SK-N-SH treated with all-trans-retinoic acid at 6 μM for 48 hours (cell line): ENCODE measurements at regions not wholly inside any gene's neighbourhood (a gene's known extent, or its start where the extent isn't known, plus 50 kb on each side); places are given as distances from the start of the nearest gene placed in this dataset.

Experiments
- ATAC-seq: fragments of 200-7000 bp; cut with Tn5 transposase; 3 replicates; pipeline ENCODE4 v1.9.1; 2020; ENCODE audit warnings: mild to moderate bottlenecking, moderate library complexity
- ARNTL ChIP-seq: fragments of 450-650 bp; formaldehyde crosslinking; IDR thresholded peaks from 2 replicates; pipeline ENCODE4 v1.5.0; 2020; ENCODE audit warnings: low read depth, mild to moderate bottlenecking, moderate library complexity, borderline replicate concordance
- BACH2 ChIP-seq: fragments of 250-450 bp; sonication (Bioruptor Pico); IDR thresholded peaks from 2 replicates; pipeline ENCODE4 v1.9.0; 2021; ENCODE audit warnings: mild to moderate bottlenecking, borderline replicate concordance
- CREB5 ChIP-seq: fragments of 250-450 bp; sonication (Bioruptor Pico); IDR thresholded peaks from 2 replicates; pipeline ENCODE4 v1.5.1; 2020; ENCODE audit warnings: low read depth, mild to moderate bottlenecking, moderate library complexity
- CSDC2 ChIP-seq: fragments of 250-450 bp; sonication (Bioruptor Pico); IDR thresholded peaks from 2 replicates; pipeline ENCODE4 v1.5.0; 2020; ENCODE audit warnings: mild to moderate bottlenecking, moderate library complexity
- CSRNP3 ChIP-seq: fragments of 250-450 bp; sonication (Bioruptor Pico); IDR thresholded peaks from 2 replicates; pipeline ENCODE4 v1.5.1; 2021; ENCODE audit warnings: mild to moderate bottlenecking, moderate library complexity
- ESRRG ChIP-seq: fragments of 250-450 bp; sonication (Bioruptor Pico); IDR thresholded peaks from 2 replicates; pipeline ENCODE4 v1.6.1; 2021; ENCODE audit warnings: mild to moderate bottlenecking
- GLIS3 ChIP-seq: fragments of 250-450 bp; sonication (Bioruptor Pico); IDR thresholded peaks from 2 replicates; pipeline ENCODE4 v1.5.0; 2020; ENCODE audit warnings: mild to moderate bottlenecking, moderate library complexity
- ISL1 ChIP-seq: fragments of 250-450 bp; sonication (Bioruptor Pico); IDR thresholded peaks from 2 replicates; pipeline ENCODE4 v2.1.2; 2022; ENCODE audit warnings: mild to moderate bottlenecking, moderate library complexity
- OSR1 ChIP-seq: fragments of 250-450 bp; sonication (Bioruptor Pico); IDR thresholded peaks from 2 replicates; pipeline ENCODE4 v1.8.0; 2022; ENCODE audit warnings: moderate library complexity, mild to moderate bottlenecking, inconsistent platforms
- PATZ1 ChIP-seq: fragments of 250-450 bp; sonication (Bioruptor Pico); IDR thresholded peaks from 2 replicates; pipeline ENCODE4 v1.8.0; 2020; ENCODE audit warnings: mild to moderate bottlenecking, moderate library complexity, borderline replicate concordance
- PPARA ChIP-seq: fragments of 250-450 bp; sonication (Bioruptor Pico); IDR thresholded peaks from 2 replicates; pipeline ENCODE4 v1.5.0; 2020; ENCODE audit warnings: mild to moderate bottlenecking, borderline replicate concordance
- RARB ChIP-seq: fragments of 250-450 bp; sonication (Bioruptor Pico); IDR thresholded peaks from 2 replicates; pipeline ENCODE4 v1.8.0; 2021; ENCODE audit warnings: mild to moderate bottlenecking, moderate library complexity
- SNAI2 ChIP-seq: fragments of 250-450 bp; sonication (Bioruptor Pico); IDR thresholded peaks from 2 replicates; pipeline ENCODE4 v1.5.0; 2020; ENCODE audit warnings: mild to moderate bottlenecking, moderate library complexity
- TCF4 ChIP-seq: fragments of 250-450 bp; sonication (Bioruptor Pico); IDR thresholded peaks from 2 replicates; pipeline ENCODE4 v1.8.0; 2021; ENCODE audit warnings: mild to moderate bottlenecking, moderate library complexity, borderline replicate concordance
- TOX ChIP-seq: fragments of 250-450 bp; sonication (Bioruptor Pico); IDR thresholded peaks from 2 replicates; pipeline ENCODE4 v1.8.0; 2021; ENCODE audit warnings: mild to moderate bottlenecking, moderate library complexity, borderline replicate concordance
- TSHZ2 ChIP-seq: fragments of 250-450 bp; sonication (Bioruptor Pico); IDR thresholded peaks from 2 replicates; pipeline ENCODE4 v1.5.0; 2020; ENCODE audit warnings: mild to moderate bottlenecking, moderate library complexity
- ZC3H10 ChIP-seq: fragments of 250-450 bp; sonication (Bioruptor Pico); IDR thresholded peaks from 2 replicates; pipeline ENCODE4 v1.5.1; 2021; ENCODE audit warnings: mild to moderate bottlenecking, moderate library complexity
- ZFP3 ChIP-seq: fragments of 250-450 bp; sonication (Bioruptor Pico); IDR thresholded peaks from 2 replicates; pipeline ENCODE4 v1.5.0; 2020; ENCODE audit warnings: mild to moderate bottlenecking, moderate library complexity
- ZFP30 ChIP-seq: fragments of 450-650 bp; formaldehyde crosslinking; IDR thresholded peaks from 2 replicates; pipeline ENCODE4 v1.5.0; 2022; ENCODE audit warnings: mild to moderate bottlenecking, moderate library complexity
- ZNF565 ChIP-seq: fragments of 450-650 bp; formaldehyde crosslinking; conservative IDR thresholded peaks from 2 replicates; pipeline ENCODE4 v1.5.0; 2020; ENCODE audit warnings: low read depth, mild to moderate bottlenecking, moderate library complexity
- ZNF70 ChIP-seq: fragments of 450-650 bp; formaldehyde crosslinking; IDR thresholded peaks from 2 replicates; pipeline ENCODE4 v1.5.0; 2020; ENCODE audit warnings: mild to moderate bottlenecking, moderate library complexity
- ZNF8 ChIP-seq: fragments of 450-650 bp; formaldehyde crosslinking; IDR thresholded peaks from 2 replicates; pipeline ENCODE4 v1.5.0; 2020; ENCODE audit warnings: mild to moderate bottlenecking, moderate library complexity

GRCh38 chr1:106789686-106790085 lies 266.8 kb upstream of the PRMT6 start:
- TF ChIP-seq PATZ1 (CRISPR knock-in tag) (no peak), OSR1 (no peak), TOX (CRISPR knock-in tag) (no peak), ZNF565 (CRISPR knock-in tag) (no peak), RARB (CRISPR knock-in tag) (no peak), ZFP30 (CRISPR knock-in tag) (no peak), CSRNP3 (CRISPR knock-in tag) (no peak), CSDC2 (CRISPR knock-in tag) (no peak), PPARA (CRISPR knock-in tag) (no peak), ZC3H10 (CRISPR knock-in tag) (no peak), SNAI2 (no peak), ZFP3 (CRISPR knock-in tag) (no peak), GLIS3 (CRISPR knock-in tag) (no peak), BACH2 (CRISPR knock-in tag) (no peak), CREB5 (no peak), ZNF8 (CRISPR knock-in tag) (no peak), TCF4 (CRISPR knock-in tag) (no peak), ARNTL (CRISPR knock-in tag) (no peak)
- ATAC-seq, result no peak

- TF ChIP-seq CSRNP3 (CRISPR knock-in tag) (no peak), ZNF70 (CRISPR knock-in tag) (no peak), ZNF565 (CRISPR knock-in tag) (no peak), ESRRG (CRISPR knock-in tag) (no peak), CREB5 (no peak), PPARA (CRISPR knock-in tag) (no peak), ZC3H10 (CRISPR knock-in tag) (no peak), ZNF8 (CRISPR knock-in tag) (no peak)
These were observed 265.4 kb upstream of the PRMT6 start for GRCh38 chr1:106791041-106791440.

GRCh38 chr1:106793651-106794050 lies 262.8 kb upstream of the PRMT6 start:
- no peak for ATAC-seq
- TF ChIP-seq ZNF565 (CRISPR knock-in tag) (no peak), PPARA (CRISPR knock-in tag) (no peak), CSDC2 (CRISPR knock-in tag) (no peak), ZFP3 (CRISPR knock-in tag) (no peak), ZNF8 (CRISPR knock-in tag) (no peak), PATZ1 (CRISPR knock-in tag) (no peak), BACH2 (CRISPR knock-in tag) (no peak), ZNF70 (CRISPR knock-in tag) (no peak), ISL1 (CRISPR knock-in tag) (no peak), ZFP30 (CRISPR knock-in tag) (no peak), ARNTL (CRISPR knock-in tag) (no peak), TSHZ2 (no peak), RARB (CRISPR knock-in tag) (no peak)

More at GRCh38 chr1:106791041-106791440, 265.4 kb upstream of the PRMT6 start:
- no peak for ATAC-seq
